ENCODE measurements at regions not wholly inside any gene's neighbourhood (a gene's known extent, or its start where the extent isn't known, plus 50 kb on each side); places are given as distances from the start of the nearest gene placed in this dataset.

DNA sequence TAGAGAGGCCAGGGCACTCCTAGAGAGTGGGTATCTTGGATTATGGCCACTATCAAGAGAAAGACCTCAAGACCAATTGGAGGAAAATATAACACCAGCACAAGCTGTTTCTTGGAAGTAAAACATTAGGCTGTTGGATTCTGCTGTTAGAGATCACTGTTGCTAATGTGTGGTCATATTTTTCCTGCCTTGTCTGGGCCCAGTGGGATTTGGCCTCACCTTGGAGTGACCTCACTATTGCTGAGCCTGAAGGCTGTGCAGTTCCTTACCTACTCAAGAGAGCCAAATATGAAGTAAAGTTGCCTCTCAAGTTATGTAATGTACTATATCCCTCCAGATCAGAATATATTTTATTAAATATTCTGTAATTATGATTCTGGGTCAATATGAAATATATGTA is 355.4 kb upstream of the CTSO start:
- no peak for TF ChIP-seq CTCF (IDR thresholded peaks at IDR 0.05)
- no peak for TF ChIP-seq POLR2A (IDR thresholded peaks at IDR 0.05)
- no peak for TF ChIP-seq POLR2AphosphoS5 (IDR thresholded peaks at IDR 0.05)
- no peak for TF ChIP-seq EP300 (IDR thresholded peaks at IDR 0.05)

Data from gastroesophageal sphincter (tissue), 3 donors.